Bronchial epithelial cell (primary cell): ENCODE measurements at regions not wholly inside any gene's neighbourhood (a gene's known extent, or its start where the extent isn't known, plus 50 kb on each side); places are given as distances from the start of the nearest gene placed in this dataset.
"Not testable (repeated sequence)": the region's sequence is repeated elsewhere in the genome, so short reads cannot be mapped to it uniquely, and the experiment has no call there.

Experiments
- DNase-seq: peaks from one replicate; pipeline ENCODE4 v3.0.0-alpha.2; 2010; ENCODE audit warnings: low read depth
- FAIRE-seq: peaks from 2 replicates; lab custom pipeline; 2011; peaks lifted over from hg19 to GRCh38; lab: Jason Lieb, UNC
- H3K27me3 ChIP-seq: 2 replicates; pipeline ENCODE4 v1.5.1; 2011; ENCODE audit warnings: low read length; ENCODE audit not compliant: control insufficient read depth, insufficient read depth
- H3K36me3 ChIP-seq: 2 replicates; pipeline ENCODE4 v1.5.1; 2011; ENCODE audit warnings: low read length; ENCODE audit not compliant: control insufficient read depth, insufficient read depth
- H3K4me3 ChIP-seq: 2 replicates; pipeline ENCODE4 v1.5.1; 2011; ENCODE audit warnings: mild to moderate bottlenecking, low read depth, low read length, control low read depth
- TF ChIP-seq, protein P1 (sequence below): IDR thresholded peaks from 2 replicates; pipeline ENCODE4 v1.5.1; 2011; ENCODE audit warnings: mild to moderate bottlenecking, moderate library complexity, low read length, control low read depth, inconsistent platforms; ENCODE audit not compliant: insufficient read depth, severe bottlenecking

DNA sequence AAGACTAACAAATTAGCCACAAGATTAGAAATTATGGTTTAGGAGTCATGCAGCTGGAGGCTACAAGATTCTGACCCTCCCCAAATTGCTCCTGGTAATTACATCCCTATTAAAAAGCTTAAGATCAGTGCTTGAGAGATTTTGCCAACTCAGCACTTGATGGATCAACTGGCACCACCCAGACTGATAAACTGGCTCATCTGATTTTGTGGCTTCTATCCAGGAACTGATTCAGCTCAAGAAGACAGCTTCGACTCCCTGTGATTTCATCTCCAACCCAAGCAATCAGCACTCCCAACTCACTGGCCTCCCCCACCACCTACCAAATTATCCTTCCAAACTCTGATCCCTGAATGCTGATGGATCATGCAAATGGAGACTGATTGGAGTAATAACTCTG is 94.8 kb downstream of the TNFRSF13B start:
- no peaks in the 10 kb centered on the region for H3K36me3 ChIP-seq
- H3K4me3 ChIP-seq: no peak overlapping the region
- H3K27me3 ChIP-seq: no peaks in the 10 kb centered on the region
- TF ChIP-seq, protein P1, sequence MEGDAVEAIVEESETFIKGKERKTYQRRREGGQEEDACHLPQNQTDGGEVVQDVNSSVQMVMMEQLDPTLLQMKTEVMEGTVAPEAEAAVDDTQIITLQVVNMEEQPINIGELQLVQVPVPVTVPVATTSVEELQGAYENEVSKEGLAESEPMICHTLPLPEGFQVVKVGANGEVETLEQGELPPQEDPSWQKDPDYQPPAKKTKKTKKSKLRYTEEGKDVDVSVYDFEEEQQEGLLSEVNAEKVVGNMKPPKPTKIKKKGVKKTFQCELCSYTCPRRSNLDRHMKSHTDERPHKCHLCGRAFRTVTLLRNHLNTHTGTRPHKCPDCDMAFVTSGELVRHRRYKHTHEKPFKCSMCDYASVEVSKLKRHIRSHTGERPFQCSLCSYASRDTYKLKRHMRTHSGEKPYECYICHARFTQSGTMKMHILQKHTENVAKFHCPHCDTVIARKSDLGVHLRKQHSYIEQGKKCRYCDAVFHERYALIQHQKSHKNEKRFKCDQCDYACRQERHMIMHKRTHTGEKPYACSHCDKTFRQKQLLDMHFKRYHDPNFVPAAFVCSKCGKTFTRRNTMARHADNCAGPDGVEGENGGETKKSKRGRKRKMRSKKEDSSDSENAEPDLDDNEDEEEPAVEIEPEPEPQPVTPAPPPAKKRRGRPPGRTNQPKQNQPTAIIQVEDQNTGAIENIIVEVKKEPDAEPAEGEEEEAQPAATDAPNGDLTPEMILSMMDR: no peak
- DNase-seq (peak; percentile 9), FAIRE-seq (no peak)

DNA sequence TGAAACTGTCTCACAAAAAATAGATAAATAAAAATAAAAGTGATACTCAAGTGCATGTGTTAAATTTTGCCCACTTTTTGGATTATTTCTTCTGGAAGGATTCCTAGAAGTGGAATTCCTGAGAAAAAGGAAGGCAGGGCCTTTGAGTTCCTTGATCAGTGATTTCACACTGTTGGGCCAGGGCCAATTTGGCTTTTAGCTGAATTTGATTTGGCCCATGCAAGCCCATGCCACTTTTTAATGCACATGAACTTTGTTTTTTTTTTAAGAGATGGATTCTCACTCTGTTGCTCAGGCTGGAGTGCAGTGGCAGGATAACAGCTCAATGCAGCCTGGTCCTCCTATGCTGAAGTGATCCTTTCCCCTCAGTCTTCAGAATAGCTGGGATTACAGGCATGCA is 96.3 kb downstream of the TNFRSF13B start:
- FAIRE-seq: no peak
- no peak overlapping the region for H3K4me3 ChIP-seq
- H3K36me3 ChIP-seq: no peaks in the 10 kb centered on the region
- TF ChIP-seq, protein P1: no peak
- no peak for DNase-seq
- H3K27me3 ChIP-seq: no peaks in the 10 kb centered on the region

DNA sequence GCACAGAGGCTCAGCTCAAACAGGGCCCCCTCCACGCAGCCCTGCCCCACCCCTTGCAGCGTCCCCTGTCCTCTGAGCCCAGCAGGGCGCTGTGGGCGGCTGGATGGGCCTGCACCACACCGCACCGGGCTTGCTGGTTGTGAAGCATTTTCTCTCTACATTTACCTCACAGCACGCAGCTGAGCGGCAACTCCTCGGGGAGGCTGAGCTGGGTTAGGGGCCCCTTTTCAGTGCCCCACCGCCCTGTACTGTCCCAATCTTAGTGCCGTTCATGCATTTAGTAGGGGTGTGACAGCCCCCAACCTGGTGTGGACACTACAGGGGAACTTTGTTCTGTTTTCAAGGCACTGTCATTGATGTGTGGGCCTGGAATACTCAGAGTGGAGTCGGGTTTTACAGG is 97.7 kb downstream of the TNFRSF13B start:
- peak; percentile 83 for FAIRE-seq
- DNase-seq, H3K4me3 ChIP-seq, H3K36me3 ChIP-seq, H3K27me3 ChIP-seq: not testable (repeated sequence)

DNA sequence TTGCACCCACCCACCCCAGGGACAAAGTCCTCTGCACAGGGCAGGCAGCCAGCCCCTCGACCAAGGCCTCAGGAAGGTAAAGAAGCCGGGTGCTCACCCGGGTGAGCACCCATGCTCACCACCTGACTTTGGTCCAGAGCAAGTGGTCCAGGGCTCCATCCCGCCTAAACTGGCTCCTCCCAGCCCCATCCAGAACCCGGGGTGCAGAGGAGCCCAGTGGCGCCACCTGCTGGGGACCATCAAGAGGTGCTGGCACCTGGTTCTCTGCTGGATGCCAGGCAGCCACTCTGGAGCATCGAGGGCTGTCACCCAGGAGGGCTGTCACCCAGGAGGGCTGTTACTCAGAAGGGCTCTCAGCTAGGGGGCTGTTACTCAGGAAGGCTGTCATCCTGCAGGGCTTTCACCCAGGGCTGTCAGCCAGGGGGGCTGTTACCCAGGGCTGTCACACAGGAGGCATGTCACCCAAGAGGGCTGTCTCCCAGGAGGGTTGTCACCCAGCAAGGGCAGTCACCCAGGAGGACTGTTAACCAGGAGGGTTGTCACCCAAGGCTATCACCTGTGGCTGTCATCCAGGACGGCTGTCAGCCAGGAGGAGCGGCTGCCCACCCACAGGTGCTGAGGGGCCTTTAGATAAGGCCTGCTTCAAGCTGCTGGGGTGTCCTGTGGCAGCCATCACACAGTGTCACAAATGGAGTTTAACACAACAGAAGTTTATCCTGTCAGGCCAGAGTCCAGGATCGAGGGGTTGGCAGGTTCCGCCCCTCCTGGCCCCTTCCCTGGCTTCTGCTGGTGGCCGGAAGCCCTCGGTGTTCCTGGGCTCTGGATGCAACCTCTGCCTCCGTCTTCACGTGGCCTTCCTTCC is 98.5 kb downstream of the TNFRSF13B start:
- TF ChIP-seq, protein P1: peak; percentile 73
- DNase-seq (peak; percentile 4), FAIRE-seq (no peak)
- H3K36me3 ChIP-seq: no peaks in the 10 kb centered on the region
- no peaks in the 10 kb centered on the region for H3K27me3 ChIP-seq
- H3K4me3 ChIP-seq: no peak overlapping the region

DNA sequence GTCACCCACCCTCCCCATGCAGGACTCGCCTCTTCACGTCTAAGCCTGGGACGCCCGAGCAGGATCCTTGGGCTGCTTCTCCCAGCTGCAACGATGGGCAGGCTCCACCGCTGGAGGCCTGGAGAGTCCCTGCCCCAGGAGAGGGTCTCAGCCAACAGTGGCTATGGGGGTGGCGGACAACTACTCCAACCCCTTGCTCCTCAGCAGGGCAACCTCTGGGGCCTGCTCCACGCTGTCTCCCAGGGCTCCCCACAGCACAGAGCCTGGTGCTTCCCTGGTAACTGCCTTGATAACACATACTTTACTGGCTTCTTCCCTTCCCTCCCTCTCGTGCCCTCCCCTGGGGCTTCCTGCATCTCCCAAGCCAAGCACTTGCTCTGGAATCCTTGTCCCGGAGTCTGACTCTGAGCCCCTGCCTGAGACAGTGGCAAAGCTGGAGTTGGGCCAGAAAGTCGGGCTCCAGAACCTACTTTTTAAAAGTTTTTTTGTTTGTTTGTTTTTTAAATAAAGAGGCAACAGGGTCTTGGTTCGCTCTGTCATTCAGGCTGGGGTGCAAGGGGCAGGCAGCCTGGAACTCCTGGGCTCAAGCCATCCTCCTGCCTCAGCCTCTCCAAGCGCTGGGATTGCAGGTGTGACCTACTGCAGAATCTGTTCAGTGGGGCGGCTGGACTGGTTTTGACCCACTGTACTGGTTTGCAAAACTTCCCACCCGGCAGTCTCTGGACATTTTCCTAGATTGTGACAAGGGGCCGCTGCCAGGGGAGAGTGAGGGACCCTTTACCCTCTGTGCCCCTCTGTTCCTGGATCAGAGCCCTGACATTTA is 99.4 kb downstream of the TNFRSF13B start:
- H3K4me3 ChIP-seq: no peak overlapping the region
- no peaks in the 10 kb centered on the region for H3K27me3 ChIP-seq
- no peak for DNase-seq
- FAIRE-seq: no peak
- TF ChIP-seq, protein P1: no peak
- H3K36me3 ChIP-seq: no peaks in the 10 kb centered on the region

DNA sequence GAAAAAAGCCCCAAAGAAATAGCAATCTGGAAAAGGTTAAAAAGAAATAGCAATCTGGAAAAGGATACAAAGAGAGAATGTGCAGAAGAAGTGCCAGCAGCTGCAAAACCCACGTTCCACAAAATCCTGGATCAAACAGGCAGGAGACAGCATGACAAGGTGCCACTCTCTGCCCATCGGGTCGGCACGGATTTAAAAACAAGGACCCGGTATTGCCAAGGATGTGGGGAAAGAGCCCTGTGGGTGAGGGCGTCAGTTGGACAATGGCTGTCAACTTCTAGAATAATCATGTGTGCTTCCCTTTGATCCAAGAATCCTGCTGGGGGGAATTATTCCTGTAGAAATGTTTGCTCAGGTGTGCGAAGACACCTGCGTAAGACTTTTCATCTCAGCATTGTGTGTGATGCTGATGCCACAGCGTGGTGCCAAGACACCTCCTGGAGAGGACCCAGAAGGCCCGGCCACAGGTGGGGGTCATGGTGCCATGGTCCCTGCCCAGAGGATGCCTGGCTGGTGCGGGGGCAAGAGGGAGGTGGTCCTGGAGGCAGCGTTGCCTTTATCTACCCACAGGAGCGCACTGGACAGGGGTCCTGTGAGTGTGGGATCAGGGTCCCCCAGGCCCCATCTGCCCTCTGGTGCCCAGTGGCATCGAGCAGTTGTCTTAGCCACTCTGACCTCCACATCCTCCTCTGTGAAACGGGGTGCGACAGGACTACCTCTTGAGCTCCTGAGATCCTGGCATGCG is 100.3 kb downstream of the TNFRSF13B start:
- not testable (repeated sequence) for FAIRE-seq, H3K27me3 ChIP-seq, H3K4me3 ChIP-seq, H3K36me3 ChIP-seq, DNase-seq
